ENCODE measurements at regions not wholly inside any gene's neighbourhood (a gene's known extent, or its start where the extent isn't known, plus 50 kb on each side); places are given as distances from the start of the nearest gene placed in this dataset.

- no peak for ATAC-seq (ENCODE audit: low FRiP score)
- intact Hi-C loops (cut with DNase I): no loop called here
- Histone ChIP-seq H3K9me3 (ENCODE audit: control insufficient read depth, low read length) (no peaks in the 10 kb centered on the region), H3K27ac (ENCODE audit: low read depth in 1 of 2, low read length in 2 of 2) (no peak overlapping the region), H3K4me3 (ENCODE audit: low read length in 2 of 2) (no peak overlapping the region), H3K27me3 (ENCODE audit: control insufficient read depth in 1 of 2, insufficient read depth in 2 of 2, low read length in 1 of 2) (no peaks in the 10 kb centered on the region), H3K36me3 (ENCODE audit: control insufficient read depth in 1 of 2, insufficient read depth in 2 of 2, low read length in 1 of 2) (no peaks in the 10 kb centered on the region), H3K4me1 (ENCODE audit: control insufficient read depth in 1 of 2, insufficient read depth in 2 of 2, low read length in 2 of 2) (peaks cover 0 to 2% of the 10 kb centered on the region in 2 donors)
- 63 to 72% methylated on average over 3 of the region's 3 CpGs for WGBS, 2 donors
- no peak for DNase-seq
These were observed 59.0 kb downstream of the FASLG start for GRCh38 chr1:172717722-172718465.

GRCh38 chr1:172719066-172719627 is 60.2 kb downstream of the FASLG start:
- Histone ChIP-seq H3K9me3 (ENCODE audit: control insufficient read depth, low read length) (no peaks in the 10 kb centered on the region), H3K36me3 (ENCODE audit: control insufficient read depth in 1 of 2, insufficient read depth in 2 of 2, low read length in 1 of 2) (no peaks in the 10 kb centered on the region), H3K4me1 (ENCODE audit: control insufficient read depth in 1 of 2, insufficient read depth in 2 of 2, low read length in 2 of 2) (peaks cover 0 to 2% of the 10 kb centered on the region in 2 donors), H3K27ac (ENCODE audit: low read depth in 1 of 2, low read length in 2 of 2) (no peak overlapping the region), H3K27me3 (ENCODE audit: control insufficient read depth in 1 of 2, insufficient read depth in 2 of 2, low read length in 1 of 2) (no peaks in the 10 kb centered on the region), H3K4me3 (ENCODE audit: low read length in 2 of 2) (no peak overlapping the region)
- DNase-seq (no peak), ATAC-seq (ENCODE audit: low FRiP score) (no peak)
- 6 to 7% methylated on average over 6 of the region's 6 CpGs for WGBS, 2 donors
- intact Hi-C loops (cut with DNase I): no loop called here

- Histone ChIP-seq H3K9me3 (ENCODE audit: control insufficient read depth, low read length) (no peaks in the 10 kb centered on the region), H3K36me3 (ENCODE audit: control insufficient read depth in 1 of 2, insufficient read depth in 2 of 2, low read length in 1 of 2) (no peaks in the 10 kb centered on the region), H3K4me1 (ENCODE audit: control insufficient read depth in 1 of 2, insufficient read depth in 2 of 2, low read length in 2 of 2) (peaks cover 0 to 2% of the 10 kb centered on the region in 2 donors), H3K27me3 (ENCODE audit: control insufficient read depth in 1 of 2, insufficient read depth in 2 of 2, low read length in 1 of 2) (no peaks in the 10 kb centered on the region), H3K27ac (ENCODE audit: low read depth in 1 of 2, low read length in 2 of 2) (no peak overlapping the region), H3K4me3 (ENCODE audit: low read length in 2 of 2) (no peak overlapping the region)
- DNase-seq (no peak), ATAC-seq (ENCODE audit: low FRiP score) (peak; percentile 64)
- intact Hi-C loops (cut with DNase I): no loop called here
- WGBS, 2 donors: 29 to 34% methylated on average over 3 of the region's 3 CpGs
These were observed 60.8 kb downstream of the FASLG start for GRCh38 chr1:172719694-172720138.

GRCh38 chr1:172720339-172720738 is 61.4 kb downstream of the FASLG start:
- Histone ChIP-seq H3K27ac (ENCODE audit: low read depth in 1 of 2, low read length in 2 of 2) (no peak overlapping the region), H3K27me3 (ENCODE audit: control insufficient read depth in 1 of 2, insufficient read depth in 2 of 2, low read length in 1 of 2) (peaks cover 0 to under 1% of the 10 kb centered on the region in 2 donors), H3K4me1 (ENCODE audit: control insufficient read depth in 1 of 2, insufficient read depth in 2 of 2, low read length in 2 of 2) (peaks cover 0 to 2% of the 10 kb centered on the region in 2 donors), H3K9me3 (ENCODE audit: control insufficient read depth, low read length) (no peaks in the 10 kb centered on the region), H3K4me3 (ENCODE audit: low read length in 2 of 2) (no peak overlapping the region), H3K36me3 (ENCODE audit: control insufficient read depth in 1 of 2, insufficient read depth in 2 of 2, low read length in 1 of 2) (no peaks in the 10 kb centered on the region)
- intact Hi-C loops (cut with DNase I): no loop called here
- DNase-seq (no peak), ATAC-seq (ENCODE audit: low FRiP score) (no peak)
- WGBS, 2 donors: 71 to 75% methylated on average over 1 of the region's 1 CpG

- peaks cover 0 to 2% of the 10 kb centered on the region in 2 donors for H3K27me3 ChIP-seq (ENCODE audit: control insufficient read depth in 1 of 2, insufficient read depth in 2 of 2, low read length in 1 of 2)
- peaks cover 2% of the 10 kb centered on the region for H3K9me3 ChIP-seq (ENCODE audit: control insufficient read depth, low read length)
- H3K4me3 ChIP-seq (ENCODE audit: low read length in 2 of 2): no peak overlapping the region
- H3K4me1 ChIP-seq (ENCODE audit: control insufficient read depth in 1 of 2, insufficient read depth in 2 of 2, low read length in 2 of 2): peaks cover 0 to 2% of the 10 kb centered on the region in 2 donors
- no peak overlapping the region for H3K27ac ChIP-seq (ENCODE audit: low read depth in 1 of 2, low read length in 2 of 2)
- DNase-seq: no peak
- WGBS, 2 donors: 55 to 85% methylated on average over 1 of the region's 1 CpG
- intact Hi-C loops (cut with DNase I): no loop called here
- H3K36me3 ChIP-seq (ENCODE audit: control insufficient read depth in 1 of 2, insufficient read depth in 2 of 2, low read length in 1 of 2): no peaks in the 10 kb centered on the region
- no peak for ATAC-seq (ENCODE audit: low FRiP score)
These were observed 64.3 kb downstream of the FASLG start for GRCh38 chr1:172723251-172723650.

GRCh38 chr1:172724232-172724631 is 65.3 kb downstream of the FASLG start:
- H3K27ac ChIP-seq (ENCODE audit: low read depth in 1 of 2, low read length in 2 of 2): no peak overlapping the region
- intact Hi-C loops (cut with DNase I): no loop called here

GRCh38 chr1:172724765-172725613 is 66.1 kb downstream of the FASLG start:
- H3K36me3 ChIP-seq (ENCODE audit: control insufficient read depth in 1 of 2, insufficient read depth in 2 of 2, low read length in 1 of 2): no peaks in the 10 kb centered on the region
- peaks cover 2% of the 10 kb centered on the region for H3K9me3 ChIP-seq (ENCODE audit: control insufficient read depth, low read length)
- peaks cover 0 to 2% of the 10 kb centered on the region in 2 donors for H3K27me3 ChIP-seq (ENCODE audit: control insufficient read depth in 1 of 2, insufficient read depth in 2 of 2, low read length in 1 of 2)
- H3K27ac ChIP-seq (ENCODE audit: low read depth in 1 of 2, low read length in 2 of 2): no peak overlapping the region
- 83 to 92% methylated on average over 2 of the region's 2 CpGs for WGBS, 2 donors
- ATAC-seq (ENCODE audit: low FRiP score): no peak
- intact Hi-C loops (cut with DNase I): no loop called here
- H3K4me1 ChIP-seq (ENCODE audit: control insufficient read depth in 1 of 2, insufficient read depth in 2 of 2, low read length in 2 of 2): no peaks in the 10 kb centered on the region
- no peak for DNase-seq
- no peak overlapping the region for H3K4me3 ChIP-seq (ENCODE audit: low read length in 2 of 2)

More at GRCh38 chr1:172724232-172724631, 65.3 kb downstream of the FASLG start:
- ATAC-seq (ENCODE audit: low FRiP score) (no peak), DNase-seq (no peak)
- peaks cover 2% of the 10 kb centered on the region for H3K9me3 ChIP-seq (ENCODE audit: control insufficient read depth, low read length)
- H3K36me3 ChIP-seq (ENCODE audit: control insufficient read depth in 1 of 2, insufficient read depth in 2 of 2, low read length in 1 of 2): no peaks in the 10 kb centered on the region
- H3K4me3 ChIP-seq (ENCODE audit: low read length in 2 of 2): no peak overlapping the region
- no peaks in the 10 kb centered on the region for H3K4me1 ChIP-seq (ENCODE audit: control insufficient read depth in 1 of 2, insufficient read depth in 2 of 2, low read length in 2 of 2)
- peaks cover 0 to 2% of the 10 kb centered on the region in 2 donors for H3K27me3 ChIP-seq (ENCODE audit: control insufficient read depth in 1 of 2, insufficient read depth in 2 of 2, low read length in 1 of 2)

- DNase-seq (no peak), ATAC-seq (ENCODE audit: low FRiP score) (no peak)
- WGBS, 2 donors: 65 to 69% methylated on average over 2 of the region's 2 CpGs
- no peaks in the 10 kb centered on the region for H3K4me1 ChIP-seq (ENCODE audit: control insufficient read depth in 1 of 2, insufficient read depth in 2 of 2, low read length in 2 of 2)
- H3K36me3 ChIP-seq (ENCODE audit: control insufficient read depth in 1 of 2, insufficient read depth in 2 of 2, low read length in 1 of 2): no peaks in the 10 kb centered on the region
- peaks cover 0 to 2% of the 10 kb centered on the region in 2 donors for H3K27me3 ChIP-seq (ENCODE audit: control insufficient read depth in 1 of 2, insufficient read depth in 2 of 2, low read length in 1 of 2)
- no peak overlapping the region for H3K27ac ChIP-seq (ENCODE audit: low read depth in 1 of 2, low read length in 2 of 2)
- no peak overlapping the region for H3K4me3 ChIP-seq (ENCODE audit: low read length in 2 of 2)
- intact Hi-C loops (cut with DNase I): no loop called here
- peaks cover 2% of the 10 kb centered on the region for H3K9me3 ChIP-seq (ENCODE audit: control insufficient read depth, low read length)
These were observed 67.8 kb downstream of the FASLG start for GRCh38 chr1:172726740-172727139.
